HFFc6 (cell line): ENCODE measurements at regions not wholly inside any gene's neighbourhood (a gene's known extent, or its start where the extent isn't known, plus 50 kb on each side); places are given as distances from the start of the nearest gene placed in this dataset.

Source experiments
- DNase-seq: peaks from one replicate; pipeline ENCODE4 v3.0.0-alpha.2; 2018
- H3K27ac Mint-ChIP-seq: 2 replicates; pipeline ENCODE4 v1.8.0; 2020; ENCODE audit warnings: mild to moderate bottlenecking, mixed read lengths
- H3K27me3 Mint-ChIP-seq: 2 replicates; pipeline ENCODE4 v1.8.0; 2021; ENCODE audit warnings: mild to moderate bottlenecking, moderate library complexity, mixed read lengths; ENCODE audit not compliant: insufficient read depth
- H3K36me3 Mint-ChIP-seq: 2 replicates; pipeline ENCODE4 v1.8.0; 2021; ENCODE audit warnings: low read depth, mixed read lengths
- H3K4me1 Mint-ChIP-seq: 2 replicates; pipeline ENCODE4 v1.8.0; 2020; ENCODE audit warnings: low read depth, mixed read lengths
- H3K4me3 Mint-ChIP-seq: 2 replicates; pipeline ENCODE4 v1.8.0; 2020; ENCODE audit warnings: mild to moderate bottlenecking, moderate library complexity, mixed read lengths
- H3K9me3 Mint-ChIP-seq: 2 replicates; pipeline ENCODE4 v1.8.0; 2020; ENCODE audit warnings: mild to moderate bottlenecking, mixed read lengths
- TF ChIP-seq, protein P1 (sequence below): fragments of 200-600 bp; sonication (generic); IDR thresholded peaks from 2 replicates; pipeline ENCODE4 v1.5.0; 2021; ENCODE audit warnings: antibody characterized with exemption, mild to moderate bottlenecking

DNA sequence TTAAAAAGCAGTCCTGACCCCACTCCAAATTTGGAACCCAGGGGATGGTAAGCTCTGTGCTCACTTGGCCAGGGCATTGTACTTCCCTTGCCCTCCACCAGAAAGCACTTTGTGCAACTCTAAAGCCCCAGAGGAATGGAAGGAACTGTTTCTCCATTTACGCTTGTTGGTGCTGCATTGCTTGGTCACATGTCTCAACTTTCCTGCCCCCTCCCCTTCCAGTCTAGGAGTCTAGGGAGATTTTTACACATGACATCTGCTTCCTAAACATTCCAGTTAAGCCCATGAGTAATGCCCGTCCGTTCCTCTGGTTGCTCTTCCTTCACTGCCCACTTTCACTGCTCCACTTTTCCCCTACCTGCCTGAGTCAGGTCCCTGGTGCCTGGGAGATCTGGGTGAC, 92.6 kb upstream of the MAP1LC3B2 start:
- TF ChIP-seq, protein P1, sequence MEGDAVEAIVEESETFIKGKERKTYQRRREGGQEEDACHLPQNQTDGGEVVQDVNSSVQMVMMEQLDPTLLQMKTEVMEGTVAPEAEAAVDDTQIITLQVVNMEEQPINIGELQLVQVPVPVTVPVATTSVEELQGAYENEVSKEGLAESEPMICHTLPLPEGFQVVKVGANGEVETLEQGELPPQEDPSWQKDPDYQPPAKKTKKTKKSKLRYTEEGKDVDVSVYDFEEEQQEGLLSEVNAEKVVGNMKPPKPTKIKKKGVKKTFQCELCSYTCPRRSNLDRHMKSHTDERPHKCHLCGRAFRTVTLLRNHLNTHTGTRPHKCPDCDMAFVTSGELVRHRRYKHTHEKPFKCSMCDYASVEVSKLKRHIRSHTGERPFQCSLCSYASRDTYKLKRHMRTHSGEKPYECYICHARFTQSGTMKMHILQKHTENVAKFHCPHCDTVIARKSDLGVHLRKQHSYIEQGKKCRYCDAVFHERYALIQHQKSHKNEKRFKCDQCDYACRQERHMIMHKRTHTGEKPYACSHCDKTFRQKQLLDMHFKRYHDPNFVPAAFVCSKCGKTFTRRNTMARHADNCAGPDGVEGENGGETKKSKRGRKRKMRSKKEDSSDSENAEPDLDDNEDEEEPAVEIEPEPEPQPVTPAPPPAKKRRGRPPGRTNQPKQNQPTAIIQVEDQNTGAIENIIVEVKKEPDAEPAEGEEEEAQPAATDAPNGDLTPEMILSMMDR, result 0 out of 2 replicates have a peak, but pooled peaks have one; percentile 6
- Mint-ChIP-seq H3K9me3 (no peaks in the 10 kb centered on the region), H3K27ac (no peak overlapping the region), H3K36me3 (no peaks in the 10 kb centered on the region), H3K4me3 (no peak overlapping the region), H3K4me1 (peaks cover 6% of the 10 kb centered on the region; the same call in 1 of the 2 replicates), H3K27me3 (peaks cover 2% of the 10 kb centered on the region)
- no peak for DNase-seq

- no peak overlapping the region for H3K27ac Mint-ChIP-seq
These were observed 89.8 kb upstream of the MAP1LC3B2 start for GRCh38 chr12:116469344-116469743.

GRCh38 chr12:116471544-116471943, 87.6 kb upstream of the MAP1LC3B2 start:
- Mint-ChIP-seq H3K27me3 (no peaks in the 10 kb centered on the region; the same call in 1 of the 2 replicates), H3K36me3 (peaks cover 9% of the 10 kb centered on the region; the same call in 1 of the 2 replicates), H3K9me3 (peaks cover 4% of the 10 kb centered on the region), H3K4me3 (no peak overlapping the region), H3K27ac (no peak overlapping the region), H3K4me1 (peaks cover 10% of the 10 kb centered on the region; the same call in 1 of the 2 replicates)
- DNase-seq, result no peak
- TF ChIP-seq, protein P1, result no peak

More at GRCh38 chr12:116469344-116469743, 89.8 kb upstream of the MAP1LC3B2 start:
- TF ChIP-seq, protein P1, result no peak
- Mint-ChIP-seq H3K36me3 (no peaks in the 10 kb centered on the region), H3K4me3 (no peak overlapping the region), H3K9me3 (no peaks in the 10 kb centered on the region), H3K27me3 (no peaks in the 10 kb centered on the region; the same call in 1 of the 2 replicates), H3K4me1 (peaks cover 11% of the 10 kb centered on the region; the same call in 1 of the 2 replicates)
- DNase-seq, result no peak

DNA sequence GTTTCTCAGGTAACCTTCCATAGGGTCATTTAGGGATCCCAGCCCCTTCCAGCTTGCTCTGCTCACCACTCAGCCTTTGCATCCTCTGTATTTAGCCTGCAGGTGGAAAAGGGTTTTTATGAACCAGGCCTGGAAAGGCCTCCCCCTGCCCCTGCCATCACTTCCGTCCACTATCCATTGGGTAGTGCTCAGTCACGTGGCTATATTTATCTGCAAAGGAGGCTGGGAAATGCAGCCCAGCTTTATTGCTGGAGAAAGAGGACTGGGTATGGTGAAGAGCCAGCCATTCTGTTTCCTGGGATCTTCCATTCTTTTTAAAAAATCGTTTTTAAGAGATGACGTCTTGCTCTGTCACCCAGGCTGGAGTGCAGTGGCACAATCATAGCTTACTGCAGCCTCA, 87.0 kb upstream of the MAP1LC3B2 start:
- DNase-seq, result no peak
- Mint-ChIP-seq H3K36me3 (peaks cover 11% of the 10 kb centered on the region; the same call in 1 of the 2 replicates), H3K9me3 (peaks cover 6% of the 10 kb centered on the region), H3K4me3 (no peak overlapping the region), H3K27ac (no peak overlapping the region), H3K4me1 (peaks cover 5% of the 10 kb centered on the region; the same call in 1 of the 2 replicates), H3K27me3 (no peaks in the 10 kb centered on the region; the same call in 1 of the 2 replicates)
- TF ChIP-seq, protein P1, result no peak

DNA sequence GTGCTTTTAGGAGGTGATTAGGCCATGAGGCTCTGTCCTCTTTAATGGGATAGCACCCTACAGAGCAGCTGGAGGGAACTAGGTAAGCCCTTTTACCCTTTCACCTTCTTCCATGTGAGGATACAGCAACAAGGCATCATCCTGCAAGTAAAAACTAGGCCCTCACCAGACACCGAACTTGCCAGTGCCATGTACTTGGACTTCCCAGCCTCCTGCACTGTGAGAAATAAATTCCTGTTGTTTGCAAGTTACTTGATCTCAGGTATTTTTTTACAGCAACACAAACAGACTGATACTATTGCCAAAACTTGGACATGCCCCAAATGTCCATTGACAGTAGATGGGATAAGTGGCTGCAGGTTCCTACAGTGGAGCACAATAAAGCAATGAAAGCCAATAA, 85.8 kb upstream of the MAP1LC3B2 start:
- TF ChIP-seq, protein P1, result no peak
- no peak for DNase-seq
- no peaks in the 10 kb centered on the region; the same call in 1 of the 2 replicates for H3K27me3 Mint-ChIP-seq
- no peak overlapping the region for H3K4me3 Mint-ChIP-seq
- no peak overlapping the region for H3K27ac Mint-ChIP-seq
- peaks cover 11% of the 10 kb centered on the region; the same call in 1 of the 2 replicates for H3K36me3 Mint-ChIP-seq
- H3K9me3 Mint-ChIP-seq, result peaks cover 9% of the 10 kb centered on the region
- H3K4me1 Mint-ChIP-seq, result peaks cover 5% of the 10 kb centered on the region; the same call in 1 of the 2 replicates
